HL-60/S4 (cell line): ENCODE measurements at regions not wholly inside any gene's neighbourhood (a gene's known extent, or its start where the extent isn't known, plus 50 kb on each side); places are given as distances from the start of the nearest gene placed in this dataset.
"Not testable (repeated sequence)": the region's sequence is repeated elsewhere in the genome, so short reads cannot be mapped to it uniquely, and the experiment has no call there.

ENCODE experiments used
- in situ Hi-C: fragments of 300-500 bp; cut with MboI; formaldehyde crosslinking; loops from 2 replicates; pipeline ENCODE4 v1.14.3; 2022; ENCODE audit warnings: low sequenced_read_pairs

GRCh38 chr3:88385090-88385489, 235.3 kb downstream of the C3orf38 start:
- in situ Hi-C loops = no loop called here

DNA sequence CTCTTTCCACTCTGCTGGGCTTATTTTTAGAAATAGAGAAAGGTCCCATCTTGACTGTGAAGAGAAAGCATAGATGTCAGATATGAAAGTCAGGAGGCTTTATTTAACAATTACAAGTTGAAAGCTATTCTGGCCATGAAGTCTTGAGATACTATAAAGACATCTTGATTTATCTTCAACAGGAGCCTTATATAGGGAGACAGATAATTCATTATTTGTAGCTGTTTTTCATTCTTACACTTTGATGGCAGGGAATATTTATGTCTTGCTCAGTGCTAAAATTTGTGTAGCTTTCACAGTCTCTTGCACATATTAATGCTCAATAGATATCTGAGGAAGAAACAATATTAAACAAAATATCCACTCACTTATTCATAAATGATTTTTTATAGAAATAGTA, 248.8 kb downstream of the C3orf38 start:
- in situ Hi-C loops = no loop called here

- in situ Hi-C loops = no loop called here
Measured at GRCh38 chr3:88403319-88403718, 253.6 kb downstream of the C3orf38 start.

DNA sequence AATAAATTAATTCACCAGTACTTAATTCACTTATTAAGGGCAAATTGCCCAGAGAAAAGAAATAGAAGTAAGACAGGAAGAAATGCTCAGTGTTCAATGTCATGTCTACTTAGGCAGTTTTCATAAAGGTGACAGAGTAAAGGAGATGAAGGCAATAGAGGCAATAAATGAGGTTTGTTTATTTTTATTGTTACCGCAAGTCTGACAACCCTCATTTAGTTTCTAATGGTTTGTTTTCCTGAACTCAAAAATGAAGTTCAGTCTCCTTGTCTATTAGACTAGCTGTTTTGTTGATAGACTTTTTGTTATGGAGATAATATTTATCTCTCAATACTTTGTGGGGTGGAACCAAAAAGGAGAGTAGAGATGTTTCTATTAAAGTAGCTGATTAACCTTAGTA, 258.3 kb downstream of the C3orf38 start:
- in situ Hi-C loops = no loop called here

- in situ Hi-C loops = no loop called here
Measured at GRCh38 chr3:88408935-88409334, 259.2 kb downstream of the C3orf38 start.

GRCh38 chr3:88410259-88410658, 260.5 kb downstream of the C3orf38 start:
- in situ Hi-C loops = no loop called here

DNA sequence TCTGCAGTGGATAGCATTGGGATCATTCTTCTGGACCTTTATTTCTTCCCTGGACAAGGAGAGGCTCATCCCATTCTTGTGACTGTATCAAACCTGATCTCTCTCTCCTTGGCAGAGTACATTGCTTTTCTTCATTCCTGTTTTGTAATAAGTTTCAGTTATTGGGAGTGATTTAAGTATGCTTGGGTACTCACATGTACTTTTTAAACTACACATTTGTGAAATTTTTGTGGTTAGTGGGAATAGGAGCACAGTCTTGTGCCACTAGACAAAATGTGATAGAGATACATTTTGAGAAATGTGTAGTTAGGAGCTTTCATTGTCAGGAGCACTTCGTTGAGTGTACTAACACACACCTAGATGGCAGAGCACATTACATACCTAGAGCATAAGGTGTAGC, 262.6 kb downstream of the C3orf38 start:
- in situ Hi-C loops = no loop called here

- in situ Hi-C loops = no loop called here
Measured at GRCh38 chr3:88416436-88416835, 266.7 kb downstream of the C3orf38 start.

DNA sequence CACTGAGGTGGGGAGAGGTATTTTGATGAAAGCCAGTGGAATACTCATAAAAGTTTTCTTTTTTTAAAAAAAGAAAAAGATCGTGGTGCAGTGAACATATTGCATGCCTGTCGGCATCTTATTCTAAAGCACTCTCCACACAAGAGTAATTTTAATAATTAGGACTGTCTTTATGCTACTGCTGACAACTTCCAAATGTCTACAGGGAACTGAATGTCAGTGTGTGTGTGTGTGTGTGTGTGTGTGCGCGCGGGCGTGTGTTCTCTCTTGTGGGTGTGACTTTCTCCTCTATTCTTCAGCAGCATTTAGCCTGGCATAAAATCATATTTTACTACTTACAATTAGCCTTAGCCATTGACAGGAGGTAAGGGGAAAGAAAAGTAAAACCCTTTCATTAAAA, 268.5 kb downstream of the C3orf38 start:
- in situ Hi-C loops = no loop called here

- in situ Hi-C loops = no loop called here
Measured at GRCh38 chr3:88433568-88433967, 283.8 kb downstream of the C3orf38 start.

DNA sequence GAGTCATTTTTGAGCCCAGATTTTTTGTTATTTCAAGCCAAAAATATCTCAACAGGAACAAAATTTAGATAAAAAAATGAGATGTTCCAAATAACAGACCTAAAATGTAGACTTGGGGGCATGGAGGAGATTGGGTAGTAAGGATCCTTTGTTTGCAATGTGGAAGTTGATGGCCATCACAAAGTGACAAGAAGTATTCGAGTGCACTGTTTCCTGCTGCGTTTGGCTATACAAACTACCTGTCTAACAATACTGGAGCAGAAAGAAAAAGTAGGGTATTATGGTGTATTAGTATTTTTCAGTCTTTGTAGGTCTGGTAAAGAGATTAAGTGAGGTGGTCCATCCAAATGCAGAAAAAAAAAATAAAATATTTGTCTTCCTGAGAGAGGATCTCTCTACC, 284.2 kb downstream of the C3orf38 start:
- in situ Hi-C loops = no loop called here

DNA sequence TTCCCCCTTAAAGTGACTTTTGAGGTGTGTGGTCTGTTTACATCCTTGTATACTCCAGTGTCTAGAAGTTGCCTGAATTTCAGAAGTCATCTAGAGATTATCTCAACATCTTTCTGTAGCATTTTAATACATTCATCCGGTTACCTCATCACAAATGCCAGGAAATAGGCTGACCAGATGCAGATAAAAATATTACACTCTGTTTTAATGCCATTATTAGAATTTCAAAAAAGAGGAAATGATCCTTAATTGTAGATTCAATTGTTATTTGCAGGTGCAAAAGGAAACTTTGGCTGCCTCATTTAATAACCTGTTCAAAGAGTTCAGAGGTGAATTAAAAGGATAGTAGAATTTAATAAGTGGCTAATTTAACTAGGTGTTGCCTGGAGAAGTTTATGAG, 290.9 kb downstream of the C3orf38 start:
- in situ Hi-C loops = no loop called here

- in situ Hi-C loops = no loop called here
Measured at GRCh38 chr3:88443066-88443465, 293.3 kb downstream of the C3orf38 start.

DNA sequence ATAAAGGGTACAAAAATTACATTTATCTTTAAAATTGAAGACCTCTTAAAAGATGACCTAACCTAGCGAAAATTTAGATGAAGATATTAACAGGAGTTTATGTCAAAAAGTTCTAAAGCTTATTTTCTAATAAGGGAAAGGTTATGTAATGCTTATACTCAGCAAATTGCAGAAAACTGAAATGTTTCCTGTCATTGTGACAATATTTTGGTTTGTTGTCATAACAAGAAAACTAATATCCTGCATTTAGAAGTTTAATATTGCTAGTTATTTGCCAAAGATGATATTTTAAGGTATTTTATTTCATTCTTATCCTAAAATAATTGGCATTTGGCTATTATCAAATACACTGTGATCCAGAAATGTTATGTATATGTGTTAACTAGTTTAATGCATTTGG, 294.5 kb downstream of the C3orf38 start:
- in situ Hi-C loops = no loop called here

DNA sequence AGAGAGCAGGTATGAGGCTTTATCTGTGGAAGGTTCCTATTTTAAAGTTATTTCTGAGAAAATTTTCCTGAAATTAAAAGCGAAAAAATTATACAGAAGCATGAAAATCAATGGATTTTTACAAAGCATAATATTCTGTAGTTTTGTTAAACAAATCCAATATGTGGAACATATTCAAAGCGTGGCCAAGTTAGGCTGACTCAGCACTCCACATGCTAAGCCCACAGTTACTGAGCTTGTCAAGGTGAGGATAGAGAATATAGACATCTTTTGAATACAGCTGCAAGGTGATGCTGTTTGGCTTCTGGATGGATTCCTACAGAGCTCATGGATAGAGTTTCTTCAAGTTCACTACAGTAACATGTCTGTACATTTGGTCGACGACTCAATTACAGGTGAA, 302.5 kb downstream of the C3orf38 start:
- in situ Hi-C loops = no loop called here

- in situ Hi-C loops = no loop called here
Measured at GRCh38 chr3:88460369-88460768, 310.6 kb downstream of the C3orf38 start.

DNA sequence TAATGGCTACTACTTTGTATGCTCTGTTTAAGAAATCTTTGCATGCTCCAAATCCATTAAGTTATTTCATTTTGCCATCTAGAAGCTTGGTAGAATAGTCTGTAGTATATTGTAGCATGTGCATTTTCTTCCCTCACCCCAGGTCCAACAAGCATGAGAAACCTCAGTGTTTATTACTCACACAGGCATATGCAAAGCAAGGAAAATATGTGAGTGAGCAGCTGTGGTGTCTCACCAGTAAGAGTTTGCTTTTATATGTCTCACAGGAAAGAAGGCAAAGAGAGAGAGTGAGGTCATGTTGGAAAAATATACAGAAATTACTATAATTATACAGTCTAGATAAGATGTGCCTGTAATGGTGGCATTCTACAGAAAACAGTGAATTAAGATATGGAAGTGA, 312.5 kb downstream of the C3orf38 start:
- in situ Hi-C loops = no loop called here

- in situ Hi-C loops = no loop called here
Measured at GRCh38 chr3:88467191-88467590, 317.4 kb downstream of the C3orf38 start.

DNA sequence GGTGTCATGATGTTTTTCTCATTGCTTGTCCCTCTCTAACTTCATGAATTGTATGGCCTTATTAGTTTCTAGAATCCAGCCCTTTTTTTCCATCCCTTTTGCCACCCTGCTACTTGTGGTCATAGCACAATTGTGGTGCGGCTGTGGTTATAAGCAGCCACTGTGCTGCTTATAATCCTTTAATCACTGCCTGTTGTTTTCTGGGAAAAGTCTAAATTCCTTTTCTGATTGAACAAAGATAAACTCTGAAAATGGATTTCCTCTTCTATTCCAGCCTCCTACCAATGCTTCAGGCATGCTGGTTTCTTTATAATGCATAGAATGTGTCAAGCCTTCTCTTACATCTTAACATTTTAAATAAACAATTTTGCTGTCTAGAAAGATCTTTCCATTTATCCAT, 319.5 kb downstream of the C3orf38 start:
- in situ Hi-C loops = no loop called here

- in situ Hi-C loops = no loop called here
Measured at GRCh38 chr3:88478460-88478859, 328.7 kb downstream of the C3orf38 start.

DNA sequence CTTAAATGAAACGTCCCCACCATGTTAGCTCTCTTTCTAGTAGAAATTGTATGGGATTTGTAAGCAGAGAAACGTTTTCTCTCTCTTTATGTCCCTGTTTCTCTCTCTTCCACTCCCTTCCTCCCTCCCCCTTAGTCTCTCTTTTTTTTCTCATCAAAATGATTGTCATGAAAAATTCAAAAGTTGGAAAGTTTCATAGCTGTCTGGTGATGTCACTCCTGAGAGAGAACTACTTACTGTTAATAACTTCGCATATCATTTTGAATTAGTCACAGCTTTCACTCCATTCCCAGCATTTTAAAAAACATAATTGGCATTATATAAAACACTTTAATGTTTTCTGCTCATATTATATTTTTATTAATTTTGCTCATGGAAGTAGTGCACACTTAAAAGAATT, 331.1 kb downstream of the C3orf38 start:
- in situ Hi-C loops = no loop called here

GRCh38 chr3:88485001-88485400, 335.2 kb downstream of the C3orf38 start:
- in situ Hi-C loops = no loop called here

DNA sequence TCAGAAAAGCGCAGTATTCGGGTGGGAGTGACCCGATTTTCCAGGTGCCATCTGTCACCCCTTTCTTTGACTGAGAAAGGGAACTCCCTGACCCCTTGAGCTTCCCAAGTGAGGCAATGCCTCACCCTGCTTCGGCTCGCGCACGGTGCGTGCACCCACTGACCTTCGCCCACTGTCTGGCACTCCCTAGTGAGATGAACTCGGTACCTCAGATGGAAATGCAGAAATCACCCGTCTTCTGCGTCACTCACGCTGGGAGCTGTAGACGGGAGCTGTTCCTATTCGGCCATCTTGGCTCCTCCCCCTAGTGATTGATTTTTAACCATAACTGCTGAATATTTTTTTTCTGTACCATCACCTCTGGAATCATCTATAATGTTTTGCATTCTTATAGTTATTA, 359.1 kb downstream of the C3orf38 start:
- in situ Hi-C loops = not testable (repeated sequence)

- in situ Hi-C loops = no loop called here
Measured at GRCh38 chr3:88509582-88509981, 359.8 kb downstream of the C3orf38 start.
